ENCODE measurements at regions not wholly inside any gene's neighbourhood (a gene's known extent, or its start where the extent isn't known, plus 50 kb on each side); places are given as distances from the start of the nearest gene placed in this dataset.

- Histone ChIP-seq H3K4me2 (ENCODE audit: low read depth, low read length, poor library complexity, severe bottlenecking) (no peak overlapping the region), H3K4me1 (ENCODE audit: low read length) (no peaks in the 10 kb centered on the region), H3K79me2 (ENCODE audit: low read length) (no peaks in the 10 kb centered on the region), H3K9ac (ENCODE audit: low read length) (no peak overlapping the region), H2AFZ (ENCODE audit: low read length) (no peak overlapping the region), H3K9me3 (ENCODE audit: low read length) (no peaks in the 10 kb centered on the region), H3K4me3 (ENCODE audit: low read length) (no peak overlapping the region), H4K20me1 (ENCODE audit: insufficient read depth, low read depth, low read length) (no peaks in the 10 kb centered on the region), H3K27me3 (ENCODE audit: low read length) (no peaks in the 10 kb centered on the region), H3K9me2 (replicated peaks; ENCODE audit: insufficient read depth, low read length) (no peaks in the 10 kb centered on the region), H3K36me3 (ENCODE audit: insufficient read depth, low read length) (no peaks in the 10 kb centered on the region), H3K27ac (ENCODE audit: low read length) (no peak overlapping the region)
- DNase-seq: no peak
Measured at GRCh38 chr9:88826771-88827181, 164.5 kb upstream of the S1PR3 start.

- Histone ChIP-seq H3K9ac (ENCODE audit: low read length) (no peak overlapping the region), H4K20me1 (ENCODE audit: insufficient read depth, low read depth, low read length) (no peaks in the 10 kb centered on the region), H3K27me3 (ENCODE audit: low read length) (no peaks in the 10 kb centered on the region), H3K36me3 (ENCODE audit: insufficient read depth, low read length) (no peaks in the 10 kb centered on the region), H3K4me2 (ENCODE audit: low read depth, low read length, poor library complexity, severe bottlenecking) (no peak overlapping the region), H3K79me2 (ENCODE audit: low read length) (no peaks in the 10 kb centered on the region), H3K9me2 (replicated peaks; ENCODE audit: insufficient read depth, low read length) (no peaks in the 10 kb centered on the region), H3K4me3 (ENCODE audit: low read length) (no peak overlapping the region), H3K9me3 (ENCODE audit: low read length) (no peaks in the 10 kb centered on the region), H3K27ac (ENCODE audit: low read length) (no peak overlapping the region), H3K4me1 (ENCODE audit: low read length) (no peaks in the 10 kb centered on the region), H2AFZ (ENCODE audit: low read length) (no peak overlapping the region)
- no peak for DNase-seq
Measured at GRCh38 chr9:88828018-88828417, 163.2 kb upstream of the S1PR3 start.

DNA sequence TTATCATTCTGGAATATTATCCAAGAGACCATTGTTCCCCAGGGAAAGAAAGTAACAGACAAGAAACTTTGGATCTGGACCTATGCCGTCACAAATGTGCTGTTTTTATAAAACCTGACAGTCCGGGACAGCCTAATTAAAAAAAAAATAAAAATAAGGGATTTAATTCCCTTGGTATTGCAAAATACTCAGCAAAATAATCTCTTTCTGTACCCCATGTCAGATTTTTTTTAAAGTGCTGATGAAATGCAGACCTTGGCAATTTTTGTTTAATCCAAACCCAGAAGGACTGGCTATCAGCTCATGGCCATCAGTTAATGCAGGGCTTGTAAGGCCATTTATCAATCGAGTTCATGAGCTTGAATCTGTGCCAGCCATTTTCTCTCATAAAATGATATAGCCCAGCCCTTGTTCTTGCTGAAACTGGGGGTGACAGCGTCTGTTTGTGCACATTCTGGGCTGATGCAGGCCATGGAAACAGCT lies 162.7 kb upstream of the S1PR3 start:
- H3K9ac ChIP-seq (ENCODE audit: low read length): no peak overlapping the region
- H3K9me3 ChIP-seq (ENCODE audit: low read length): no peaks in the 10 kb centered on the region
- H3K4me2 ChIP-seq (ENCODE audit: low read depth, low read length, poor library complexity, severe bottlenecking): no peak overlapping the region
- H4K20me1 ChIP-seq (ENCODE audit: insufficient read depth, low read depth, low read length): no peaks in the 10 kb centered on the region
- no peaks in the 10 kb centered on the region for H3K79me2 ChIP-seq (ENCODE audit: low read length)
- H3K4me3 ChIP-seq (ENCODE audit: low read length): no peak overlapping the region
- H3K4me1 ChIP-seq (ENCODE audit: low read length): no peaks in the 10 kb centered on the region
- no peak for DNase-seq
- H3K36me3 ChIP-seq (ENCODE audit: insufficient read depth, low read length): no peaks in the 10 kb centered on the region
- H3K27ac ChIP-seq (ENCODE audit: low read length): no peak overlapping the region
- no peaks in the 10 kb centered on the region for H3K9me2 ChIP-seq (replicated peaks; ENCODE audit: insufficient read depth, low read length)
- no peak overlapping the region for H2AFZ ChIP-seq (ENCODE audit: low read length)
- no peaks in the 10 kb centered on the region for H3K27me3 ChIP-seq (ENCODE audit: low read length)

DNA sequence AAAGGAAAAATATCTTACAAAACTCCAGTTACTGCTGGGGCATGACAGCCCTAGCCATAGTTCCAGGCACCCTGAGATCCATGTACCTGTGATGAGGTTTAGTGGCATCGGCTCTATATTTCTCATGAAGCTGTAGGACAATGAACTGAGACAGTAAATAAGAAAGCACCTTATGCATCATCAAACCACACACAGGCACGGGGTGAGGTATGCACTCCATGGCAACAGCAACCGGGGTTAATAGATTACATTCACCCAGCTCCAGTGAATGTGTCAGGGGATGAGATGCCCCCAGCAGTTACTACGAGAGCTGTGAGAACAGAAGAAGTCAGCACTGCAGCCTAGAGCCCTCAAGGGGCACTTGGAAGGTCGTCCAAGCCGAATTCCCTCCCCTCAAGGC lies 162.0 kb upstream of the S1PR3 start:
- no peak overlapping the region for H3K27ac ChIP-seq (ENCODE audit: low read length)
- H3K36me3 ChIP-seq (ENCODE audit: insufficient read depth, low read length): no peaks in the 10 kb centered on the region
- H3K4me2 ChIP-seq (ENCODE audit: low read depth, low read length, poor library complexity, severe bottlenecking): no peak overlapping the region
- no peaks in the 10 kb centered on the region for H3K79me2 ChIP-seq (ENCODE audit: low read length)
- H4K20me1 ChIP-seq (ENCODE audit: insufficient read depth, low read depth, low read length): no peaks in the 10 kb centered on the region
- H3K4me3 ChIP-seq (ENCODE audit: low read length): no peak overlapping the region
- no peak overlapping the region for H2AFZ ChIP-seq (ENCODE audit: low read length)
- H3K9ac ChIP-seq (ENCODE audit: low read length): no peak overlapping the region
- H3K9me3 ChIP-seq (ENCODE audit: low read length): no peaks in the 10 kb centered on the region
- H3K4me1 ChIP-seq (ENCODE audit: low read length): no peaks in the 10 kb centered on the region
- no peaks in the 10 kb centered on the region for H3K27me3 ChIP-seq (ENCODE audit: low read length)
- DNase-seq: no peak
- H3K9me2 ChIP-seq (replicated peaks; ENCODE audit: insufficient read depth, low read length): no peaks in the 10 kb centered on the region

DNA sequence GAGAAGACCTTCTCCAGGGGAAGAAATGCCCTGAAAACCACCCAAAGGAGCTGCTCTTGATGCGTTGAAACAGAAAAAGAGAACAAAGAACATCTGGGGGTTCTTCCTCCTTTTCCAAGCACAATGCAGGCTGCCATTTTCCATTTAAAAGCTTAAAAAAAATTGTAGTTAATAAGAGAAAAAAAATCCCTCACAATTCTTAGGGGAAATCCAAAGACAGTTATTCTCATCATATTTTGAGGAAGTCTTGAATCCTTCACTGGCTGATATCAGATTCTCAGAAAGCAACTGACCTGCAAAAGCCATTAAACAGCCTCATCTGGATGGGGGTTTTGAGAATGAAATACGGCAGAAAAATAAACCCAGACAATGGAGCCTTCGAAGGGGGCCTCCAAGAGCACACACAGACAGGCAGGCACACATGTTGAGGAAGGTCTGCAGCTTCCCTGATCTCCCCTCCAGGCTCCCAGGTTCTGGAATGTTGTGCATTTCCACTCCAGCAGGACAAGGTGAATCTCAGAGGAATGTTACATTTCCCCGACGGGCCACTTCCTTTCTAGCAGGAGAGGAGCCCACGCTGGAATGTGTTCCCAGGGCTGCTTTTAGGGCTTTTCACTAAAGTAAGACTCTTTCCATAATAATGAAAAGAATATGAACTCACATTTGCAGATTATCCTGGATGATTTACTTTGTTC lies 159.4 kb upstream of the S1PR3 start:
- Histone ChIP-seq H3K4me1 (ENCODE audit: low read length) (no peaks in the 10 kb centered on the region), H2AFZ (ENCODE audit: low read length) (no peak overlapping the region), H3K4me2 (ENCODE audit: low read depth, low read length, poor library complexity, severe bottlenecking) (no peak overlapping the region), H4K20me1 (ENCODE audit: insufficient read depth, low read depth, low read length) (no peaks in the 10 kb centered on the region), H3K36me3 (ENCODE audit: insufficient read depth, low read length) (no peaks in the 10 kb centered on the region), H3K9ac (ENCODE audit: low read length) (no peak overlapping the region), H3K27me3 (ENCODE audit: low read length) (no peaks in the 10 kb centered on the region), H3K9me3 (ENCODE audit: low read length) (no peaks in the 10 kb centered on the region), H3K9me2 (replicated peaks; ENCODE audit: insufficient read depth, low read length) (no peaks in the 10 kb centered on the region), H3K79me2 (ENCODE audit: low read length) (no peaks in the 10 kb centered on the region), H3K4me3 (ENCODE audit: low read length) (no peak overlapping the region), H3K27ac (ENCODE audit: low read length) (no peak overlapping the region)
- DNase-seq: no peak

DNA sequence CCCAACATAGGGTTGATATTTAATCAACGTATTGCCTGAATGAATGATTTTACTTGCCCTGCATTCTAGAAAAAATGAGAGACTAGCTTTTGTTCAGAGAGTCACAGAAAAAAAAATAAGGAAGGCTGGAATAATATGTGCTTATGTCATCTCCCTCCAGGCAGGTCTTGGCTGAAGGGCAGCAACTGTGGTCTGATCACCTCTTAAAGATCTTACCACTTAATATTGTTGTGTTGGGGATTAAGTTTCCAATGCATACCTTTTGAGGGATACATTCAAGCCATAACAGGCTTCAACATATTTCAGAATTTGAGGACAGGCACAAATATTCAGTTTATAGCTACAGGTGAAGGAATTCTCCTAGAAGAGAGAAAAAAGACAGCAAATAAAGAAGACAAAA lies 157.3 kb upstream of the S1PR3 start:
- Histone ChIP-seq H3K4me3 (ENCODE audit: low read length) (no peak overlapping the region), H3K36me3 (ENCODE audit: insufficient read depth, low read length) (no peaks in the 10 kb centered on the region), H3K9ac (ENCODE audit: low read length) (no peak overlapping the region), H3K27ac (ENCODE audit: low read length) (no peak overlapping the region), H3K9me2 (replicated peaks; ENCODE audit: insufficient read depth, low read length) (no peaks in the 10 kb centered on the region), H3K4me1 (ENCODE audit: low read length) (no peaks in the 10 kb centered on the region), H3K79me2 (ENCODE audit: low read length) (no peaks in the 10 kb centered on the region), H3K4me2 (ENCODE audit: low read depth, low read length, poor library complexity, severe bottlenecking) (no peak overlapping the region), H3K9me3 (ENCODE audit: low read length) (no peaks in the 10 kb centered on the region), H4K20me1 (ENCODE audit: insufficient read depth, low read depth, low read length) (no peaks in the 10 kb centered on the region), H3K27me3 (ENCODE audit: low read length) (no peaks in the 10 kb centered on the region), H2AFZ (ENCODE audit: low read length) (no peak overlapping the region)
- DNase-seq: no peak

- Histone ChIP-seq H3K4me2 (ENCODE audit: low read depth, low read length, poor library complexity, severe bottlenecking) (no peak overlapping the region), H3K27me3 (ENCODE audit: low read length) (no peaks in the 10 kb centered on the region), H3K9me2 (replicated peaks; ENCODE audit: insufficient read depth, low read length) (no peaks in the 10 kb centered on the region), H3K4me1 (ENCODE audit: low read length) (no peaks in the 10 kb centered on the region), H3K79me2 (ENCODE audit: low read length) (no peaks in the 10 kb centered on the region), H3K4me3 (ENCODE audit: low read length) (no peak overlapping the region), H3K9ac (ENCODE audit: low read length) (no peak overlapping the region), H2AFZ (ENCODE audit: low read length) (no peak overlapping the region), H3K9me3 (ENCODE audit: low read length) (no peaks in the 10 kb centered on the region), H3K36me3 (ENCODE audit: insufficient read depth, low read length) (no peaks in the 10 kb centered on the region), H3K27ac (ENCODE audit: low read length) (no peak overlapping the region), H4K20me1 (ENCODE audit: insufficient read depth, low read depth, low read length) (no peaks in the 10 kb centered on the region)
- no peak for DNase-seq
Measured at GRCh38 chr9:88835038-88835466, 156.2 kb upstream of the S1PR3 start.

DNA sequence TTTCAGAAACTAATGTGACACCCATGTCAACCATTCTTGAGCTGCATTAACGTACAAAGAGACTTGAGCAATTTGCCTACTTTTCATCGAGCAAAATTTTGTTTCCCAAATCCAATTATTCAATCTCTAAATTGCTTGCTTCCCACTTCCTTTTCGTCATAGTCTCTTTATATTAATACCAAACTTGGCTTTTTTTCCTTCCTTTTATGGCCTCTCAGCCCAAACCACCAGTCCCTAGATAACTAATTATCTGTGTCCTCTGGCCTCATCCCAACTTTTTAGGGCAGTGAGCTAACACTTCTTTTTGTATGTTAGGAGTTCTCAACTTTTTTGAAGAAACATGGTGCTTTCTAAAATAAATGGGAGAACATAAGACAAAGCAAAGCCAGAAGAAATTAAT lies 155.5 kb upstream of the S1PR3 start:
- Histone ChIP-seq H3K27ac (ENCODE audit: low read length) (no peak overlapping the region), H3K9me2 (replicated peaks; ENCODE audit: insufficient read depth, low read length) (no peaks in the 10 kb centered on the region), H3K79me2 (ENCODE audit: low read length) (no peaks in the 10 kb centered on the region), H4K20me1 (ENCODE audit: insufficient read depth, low read depth, low read length) (no peaks in the 10 kb centered on the region), H3K27me3 (ENCODE audit: low read length) (no peaks in the 10 kb centered on the region), H3K36me3 (ENCODE audit: insufficient read depth, low read length) (no peaks in the 10 kb centered on the region), H3K4me2 (ENCODE audit: low read depth, low read length, poor library complexity, severe bottlenecking) (no peak overlapping the region), H3K4me1 (ENCODE audit: low read length) (no peaks in the 10 kb centered on the region), H3K9ac (ENCODE audit: low read length) (no peak overlapping the region), H3K4me3 (ENCODE audit: low read length) (no peak overlapping the region), H2AFZ (ENCODE audit: low read length) (no peak overlapping the region), H3K9me3 (ENCODE audit: low read length) (no peaks in the 10 kb centered on the region)
- no peak for DNase-seq

Data from Karpas-422 (cell line).